GM12872 (cell line): ENCODE measurements at regions not wholly inside any gene's neighbourhood (a gene's known extent, or its start where the extent isn't known, plus 50 kb on each side); places are given as distances from the start of the nearest gene placed in this dataset.

Experiments used
- CTCF ChIP-seq: IDR thresholded peaks from 3 replicates; pipeline ENCODE4 v1.5.1; 2011; ENCODE audit warnings: low read depth, mild to moderate bottlenecking, low read length, moderate library complexity; ENCODE audit not compliant: insufficient read depth

- TF ChIP-seq CTCF, result no peak
These were observed 77.7 kb upstream of the LRRC55 start for GRCh38 chr11:57103899-57104605.

- TF ChIP-seq CTCF, result no peak
These were observed 72.4 kb upstream of the LRRC55 start for GRCh38 chr11:57109331-57109730.

- no peak for TF ChIP-seq CTCF
These were observed 70.1 kb upstream of the LRRC55 start for GRCh38 chr11:57111619-57112018.

- peak; percentile 60 for TF ChIP-seq CTCF
These were observed 65.1 kb upstream of the LRRC55 start for GRCh38 chr11:57116654-57117053.

- no peak for TF ChIP-seq CTCF
These were observed 61.4 kb upstream of the LRRC55 start for GRCh38 chr11:57120192-57120965.

- no peak for TF ChIP-seq CTCF
These were observed 59.8 kb upstream of the LRRC55 start for GRCh38 chr11:57121996-57122395.

- TF ChIP-seq CTCF, result no peak
These were observed 58.2 kb upstream of the LRRC55 start for GRCh38 chr11:57123590-57123989.
